Myocyte (in vitro differentiated cells): ENCODE measurements at regions not wholly inside any gene's neighbourhood (a gene's known extent, or its start where the extent isn't known, plus 50 kb on each side); places are given as distances from the start of the nearest gene placed in this dataset.
"Not testable (repeated sequence)": the region's sequence is repeated elsewhere in the genome, so short reads cannot be mapped to it uniquely, and the experiment has no call there.

ENCODE experiments used
- DNase-seq: peaks from one replicate; pipeline ENCODE4 v3.0.0-alpha.2; 2012; ENCODE audit warnings: low read depth

GRCh38 chr5:115439042-115439441 lies 105.5 kb downstream of the FEM1C start:
- peak; percentile 41 for DNase-seq

- DNase-seq, result no peak
Observed at GRCh38 chr5:115435778-115436712, 108.5 kb downstream of the FEM1C start.

GRCh38 chr5:115435065-115435777 lies 109.4 kb downstream of the FEM1C start:
- no peak for DNase-seq

- no peak for DNase-seq
Observed at GRCh38 chr5:115433918-115434317, 110.7 kb downstream of the FEM1C start.

GRCh38 chr5:115432691-115433090 lies 111.9 kb downstream of the FEM1C start:
- no peak for DNase-seq

GRCh38 chr5:115431116-115431515 lies 113.5 kb downstream of the FEM1C start:
- DNase-seq, result no peak

GRCh38 chr5:115430374-115430773 lies 114.2 kb downstream of the FEM1C start:
- no peak for DNase-seq

- no peak for DNase-seq
Observed at GRCh38 chr5:115429345-115429940, 115.1 kb downstream of the FEM1C start.

- no peak for DNase-seq
Observed at GRCh38 chr5:115428676-115429075, 115.9 kb downstream of the FEM1C start.

- DNase-seq, result no peak
Observed at GRCh38 chr5:115428248-115428647, 116.3 kb downstream of the FEM1C start.

- no peak for DNase-seq
Observed at GRCh38 chr5:115424446-115424845, 120.1 kb downstream of the FEM1C start.

GRCh38 chr5:115424030-115424429 lies 120.5 kb downstream of the FEM1C start:
- DNase-seq, result peak; percentile 74

GRCh38 chr5:115423541-115423940 lies 121.0 kb downstream of the FEM1C start:
- peak; percentile 88 for DNase-seq

- DNase-seq, result peak; percentile 20
Observed at GRCh38 chr5:115423051-115423450, 121.5 kb downstream of the FEM1C start.

GRCh38 chr5:115420812-115421211 lies 123.8 kb downstream of the FEM1C start:
- not testable (repeated sequence) for DNase-seq

GRCh38 chr5:115419846-115420585 lies 123.6 kb upstream of the CCDC112 start:
- peak; percentile 66 for DNase-seq

GRCh38 chr5:115418788-115419187 lies 122.3 kb upstream of the CCDC112 start:
- no peak for DNase-seq

- no peak for DNase-seq
Observed at GRCh38 chr5:115417076-115417475, 120.6 kb upstream of the CCDC112 start.

- peak; percentile 46 for DNase-seq
Observed at GRCh38 chr5:115415143-115415491, 118.7 kb upstream of the CCDC112 start.

GRCh38 chr5:115414406-115415142 lies 118.1 kb upstream of the CCDC112 start:
- peak; percentile 97 for DNase-seq

GRCh38 chr5:115413651-115414050 lies 117.2 kb upstream of the CCDC112 start:
- DNase-seq, result no peak
